Liver (tissue), 7 donors: ENCODE measurements at regions not wholly inside any gene's neighbourhood (a gene's known extent, or its start where the extent isn't known, plus 50 kb on each side); places are given as distances from the start of the nearest gene placed in this dataset.
"Not testable (repeated sequence)": the region's sequence is repeated elsewhere in the genome, so short reads cannot be mapped to it uniquely, and the experiment has no call there.

Experiments
- DNase-seq: peaks from one replicate; pipeline ENCODE4 v3.0.0-alpha.2; 2017; ENCODE audit warnings: low spot score
- H3K27ac ChIP-seq, 2 donors: one replicate each; pipeline ENCODE4 v1.7.0; 2013; ENCODE audit warnings: inconsistent platforms in 2 of 2, low read length in 2 of 2, control low read depth in 1 of 2, low read depth in 1 of 2, mild to moderate bottlenecking in 1 of 2
- H3K27me3 ChIP-seq, 4 donors: one replicate each; pipeline versions ENCODE4 v1.6.1 to v1.7.0; 2013; ENCODE audit warnings: low read length in 3 of 4, inconsistent platforms in 1 of 4, mild to moderate bottlenecking in 1 of 4, moderate library complexity in 1 of 4; ENCODE audit not compliant: control insufficient read depth in 4 of 4, insufficient read depth in 4 of 4
- H3K36me3 ChIP-seq, 4 donors: one replicate each; pipeline versions ENCODE4 v1.6.1 to v1.7.0; 2013; ENCODE audit warnings: low read length in 3 of 4, mild to moderate bottlenecking in 3 of 4, low read depth in 1 of 4, moderate library complexity in 1 of 4; ENCODE audit not compliant: control insufficient read depth in 4 of 4, insufficient read depth in 3 of 4
- H3K4me1 ChIP-seq, 4 donors: one replicate each; pipeline versions ENCODE4 v1.6.1 to v1.7.0; 2013; ENCODE audit warnings: low read length in 3 of 4, mild to moderate bottlenecking in 3 of 4, moderate library complexity in 1 of 4; ENCODE audit not compliant: control insufficient read depth in 4 of 4, insufficient read depth in 4 of 4
- H3K4me3 ChIP-seq, 3 donors: one replicate each; pipeline versions ENCODE4 v1.6.1 to v1.7.0; 2013; ENCODE audit warnings: low read length in 3 of 3, control low read depth in 1 of 3, low read depth in 1 of 3, mild to moderate bottlenecking in 1 of 3
- H3K9ac ChIP-seq, 2 donors: one replicate each; pipeline ENCODE4 v1.7.0; 2013; ENCODE audit warnings: low read length in 2 of 2, mild to moderate bottlenecking in 2 of 2, moderate library complexity in 2 of 2, control low read depth in 1 of 2, low read depth in 1 of 2
- H3K9me3 ChIP-seq, 4 donors: one replicate each; pipeline versions ENCODE4 v1.6.1 to v1.7.0; 2013; ENCODE audit warnings: low read length in 3 of 4; ENCODE audit not compliant: control insufficient read depth in 4 of 4
- ATF3 ChIP-seq: IDR thresholded peaks from 2 replicates; pipeline ENCODE4 v1.6.1; 2016; ENCODE audit warnings: antibody characterized with exemption
- GABPA ChIP-seq, 2 donors: IDR thresholded peaks in 1 of 2; conservative IDR thresholded peaks in 1 of 2; 2 replicates each; pipeline ENCODE4 v1.6.1; 2016; ENCODE audit warnings: antibody characterized with exemption in 2 of 2, mild to moderate bottlenecking in 1 of 2, moderate library complexity in 1 of 2
- HNF4G ChIP-seq: IDR thresholded peaks from 2 replicates; pipeline ENCODE4 v1.6.1; 2016; ENCODE audit warnings: antibody characterized with exemption
- JUND ChIP-seq, 2 donors: IDR thresholded peaks; 2 replicates each; pipeline ENCODE4 v1.6.1; 2016; ENCODE audit warnings: antibody characterized with exemption in 2 of 2
- MAX ChIP-seq: IDR thresholded peaks from 2 replicates; pipeline ENCODE4 v1.6.1; 2016; ENCODE audit warnings: antibody characterized with exemption
- RAD21 ChIP-seq, 2 donors: IDR thresholded peaks; 2 replicates each; pipeline ENCODE4 v1.6.1; 2016; ENCODE audit warnings: antibody characterized with exemption in 2 of 2, mild to moderate bottlenecking in 2 of 2
- REST ChIP-seq: IDR thresholded peaks from 2 replicates; pipeline ENCODE4 v1.6.1; 2016; ENCODE audit warnings: antibody characterized with exemption, mild to moderate bottlenecking
- RXRA ChIP-seq, 2 donors: IDR thresholded peaks; 2 replicates each; pipeline ENCODE4 v1.6.1; 2017 to 2018; ENCODE audit warnings: antibody characterized with exemption in 2 of 2, mild to moderate bottlenecking in 1 of 2
- SP1 ChIP-seq: IDR thresholded peaks from 2 replicates; pipeline ENCODE4 v1.6.1; 2018; ENCODE audit warnings: antibody characterized with exemption, mild to moderate bottlenecking
- TAF1 ChIP-seq: conservative IDR thresholded peaks from 2 replicates; pipeline ENCODE4 v1.6.1; 2016; ENCODE audit warnings: antibody characterized with exemption, mild to moderate bottlenecking
- YY1 ChIP-seq: IDR thresholded peaks from 2 replicates; pipeline ENCODE4 v1.6.1; 2016; ENCODE audit warnings: antibody characterized with exemption, mild to moderate bottlenecking
- ZBTB33 ChIP-seq: IDR thresholded peaks from 2 replicates; pipeline ENCODE4 v1.6.1; 2016; ENCODE audit warnings: antibody characterized with exemption
- WGBS: extraction: QIAGEN DNeasy Blood & Tissue Kit; methylation state at CpG from one replicate; pipeline ENCODE4 v1.1.7; 2013; 5-methylcytosine and 5-hydroxymethylcytosine counted together
- donor health status: healthy.
- donor health status: healthy.
- donor health status: healthy.
- donor health status: healthy.

- Histone ChIP-seq H3K36me3 (peaks cover 0 to 6% (median 0%) of the 10 kb centered on the region in 4 donors), H3K27me3 (no peaks in the 10 kb centered on the region), H3K4me3 (no peak overlapping the region), H3K9me3 (no peaks in the 10 kb centered on the region), H3K27ac (no peak overlapping the region), H3K9ac (no peak overlapping the region), H3K4me1 (peaks cover 0 to 9% (median 1%) of the 10 kb centered on the region in 4 donors)
- TF ChIP-seq ZBTB33 (no peak), RAD21 (IDR thresholded peaks at IDR 0.05) (no peak), HNF4G (no peak), RXRA (IDR thresholded peaks at IDR 0.05) (no peak), GABPA (IDR thresholded peaks at IDR 0.05 in 1 of 2, conservative IDR thresholded peaks at IDR 0.05 in 1 of 2) (no peak), SP1 (no peak), REST (no peak), YY1 (no peak), MAX (no peak)
- 78% methylated on average over 5 of the region's 5 CpGs for WGBS
- DNase-seq, result no peak
Observed at GRCh38 chr1:182248721-182249120, 142.9 kb downstream of the GLUL start.

GRCh38 chr1:182247813-182248212, 143.8 kb downstream of the GLUL start:
- H3K36me3 ChIP-seq, H3K9me3 ChIP-seq, H3K4me3 ChIP-seq, DNase-seq, H3K9ac ChIP-seq, H3K27ac ChIP-seq, H3K27me3 ChIP-seq, H3K4me1 ChIP-seq: not testable (repeated sequence)
- WGBS, result 95% methylated on average over 2 of the region's 2 CpGs

GRCh38 chr1:182246783-182247182, 144.8 kb downstream of the GLUL start:
- no peak for TF ChIP-seq TAF1
- TF ChIP-seq JUND (IDR thresholded peaks at IDR 0.05), result no peak
- TF ChIP-seq RXRA (IDR thresholded peaks at IDR 0.05), result no peak
- TF ChIP-seq ATF3, result peak; percentile 61
- TF ChIP-seq RAD21 (IDR thresholded peaks at IDR 0.05), result peak in 1 of 2 donors; percentile 13
- no peaks in the 10 kb centered on the region for H3K27me3 ChIP-seq
- H3K27ac ChIP-seq, result no peak overlapping the region
- 85% methylated on average over 5 of the region's 5 CpGs for WGBS
- peaks cover 0 to 9% (median 1%) of the 10 kb centered on the region in 4 donors for H3K4me1 ChIP-seq
- no peak overlapping the region for H3K4me3 ChIP-seq
- no peak for DNase-seq
- H3K9ac ChIP-seq, result no peak overlapping the region
- H3K9me3 ChIP-seq, result no peaks in the 10 kb centered on the region
- peaks cover 0 to 6% (median 0%) of the 10 kb centered on the region in 4 donors for H3K36me3 ChIP-seq
